AG10803 (cell line): ENCODE measurements at regions not wholly inside any gene's neighbourhood (a gene's known extent, or its start where the extent isn't known, plus 50 kb on each side); places are given as distances from the start of the nearest gene placed in this dataset.

Source experiments
- DNase-seq: peaks from one replicate; pipeline ENCODE4 v3.0.0; 2010; ENCODE audit warnings: low read depth
- H3K4me3 ChIP-seq: 2 replicates; pipeline ENCODE4 v1.5.1; 2011; ENCODE audit warnings: mild to moderate bottlenecking, low read length, control low read depth
- CTCF ChIP-seq: conservative IDR thresholded peaks from 2 replicates; pipeline ENCODE4 v1.5.1; 2011; ENCODE audit warnings: mild to moderate bottlenecking, low read length, control low read depth, inconsistent platforms

DNA sequence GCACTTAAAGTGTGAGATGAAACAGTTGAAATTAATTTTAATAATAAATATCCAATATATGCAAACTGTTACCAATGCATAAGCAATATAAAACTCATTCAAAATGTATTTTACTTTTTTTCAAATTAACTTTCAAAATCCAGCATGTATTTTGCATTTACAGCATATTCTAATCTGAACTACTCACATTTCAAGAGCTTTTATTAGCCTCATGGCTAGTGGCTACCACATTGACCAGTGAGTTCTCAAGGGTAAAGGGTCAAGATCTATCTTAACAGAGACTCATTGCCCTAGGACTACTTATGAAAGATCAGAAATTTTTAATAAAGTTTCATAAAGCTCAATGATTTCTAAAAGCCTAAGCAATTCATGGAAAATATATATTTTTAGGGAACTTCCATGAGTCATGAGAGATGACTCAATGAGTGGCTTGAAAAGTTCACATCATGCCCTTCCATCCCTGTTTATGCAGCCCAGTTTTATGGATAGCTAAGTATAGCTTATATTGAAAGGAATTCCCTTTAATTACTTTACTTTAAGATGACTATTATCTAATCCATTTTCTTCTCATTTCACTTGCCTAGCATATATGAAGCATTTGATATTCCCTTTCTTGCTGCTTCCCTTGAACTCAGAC lies 608.6 kb downstream of the SLCO4C1 start:
- no peak for TF ChIP-seq CTCF
- no peak overlapping the region for H3K4me3 ChIP-seq
- no peak for DNase-seq

GRCh38 chr5:101686536-101687157 lies 609.4 kb downstream of the SLCO4C1 start:
- no peak for TF ChIP-seq CTCF
- H3K4me3 ChIP-seq, result no peak overlapping the region
- no peak for DNase-seq

GRCh38 chr5:101679816-101680215 lies 616.3 kb downstream of the SLCO4C1 start:
- TF ChIP-seq CTCF, result no peak
- peak; percentile 11 for DNase-seq
- H3K4me3 ChIP-seq, result no peak overlapping the region

- TF ChIP-seq CTCF, result peak; percentile 98
- H3K4me3 ChIP-seq, result no peak overlapping the region
Measured at GRCh38 chr5:101678481-101679193, 617.4 kb downstream of the SLCO4C1 start.

GRCh38 chr5:101677961-101678360 lies 618.1 kb downstream of the SLCO4C1 start:
- H3K4me3 ChIP-seq, result no peak overlapping the region
- no peak for DNase-seq
- TF ChIP-seq CTCF, result no peak

More at GRCh38 chr5:101678481-101679193, 617.4 kb downstream of the SLCO4C1 start:
- DNase-seq, result peak; percentile 44

- no peak overlapping the region for H3K4me3 ChIP-seq
- no peak for DNase-seq
- TF ChIP-seq CTCF, result no peak
Measured at GRCh38 chr5:101676646-101677045, 619.4 kb downstream of the SLCO4C1 start.
